LNCaP clone FGC (cell line): ENCODE measurements at regions not wholly inside any gene's neighbourhood (a gene's known extent, or its start where the extent isn't known, plus 50 kb on each side); places are given as distances from the start of the nearest gene placed in this dataset.

Experiments used
- DNase-seq: peaks from one replicate; pipeline ENCODE4 v3.0.0-alpha.2; 2011; ENCODE audit warnings: low read depth
- H3K4me3 ChIP-seq: 2 replicates; pipeline ENCODE4 v1.5.1; 2011; ENCODE audit warnings: mild to moderate bottlenecking, low read depth, low read length, control low read depth
- CTCF ChIP-seq: IDR thresholded peaks from 2 replicates; pipeline ENCODE4 v1.5.1; 2012; ENCODE audit warnings: mild to moderate bottlenecking; ENCODE audit not compliant: control insufficient read depth, insufficient read depth; ENCODE audit errors: extremely low read depth

- TF ChIP-seq CTCF, result no peak
- no peak overlapping the region for H3K4me3 ChIP-seq
- DNase-seq, result no peak
Measured at GRCh38 chr20:19833395-19833794, 75.3 kb downstream of the RIN2 start.

- TF ChIP-seq CTCF, result no peak
- no peak for DNase-seq
- H3K4me3 ChIP-seq, result no peak overlapping the region
Measured at GRCh38 chr20:19834287-19834686, 76.2 kb downstream of the RIN2 start.

- no peak for TF ChIP-seq CTCF
- DNase-seq, result no peak
- no peak overlapping the region for H3K4me3 ChIP-seq
Measured at GRCh38 chr20:19834783-19835182, 76.7 kb downstream of the RIN2 start.

GRCh38 chr20:19835533-19836222, 77.6 kb downstream of the RIN2 start:
- DNase-seq, result no peak
- H3K4me3 ChIP-seq, result no peak overlapping the region
- TF ChIP-seq CTCF, result no peak

- DNase-seq, result no peak
- no peak for TF ChIP-seq CTCF
- no peak overlapping the region for H3K4me3 ChIP-seq
Measured at GRCh38 chr20:19838468-19838867, 80.4 kb downstream of the RIN2 start.

- no peak overlapping the region for H3K4me3 ChIP-seq
- no peak for DNase-seq
- no peak for TF ChIP-seq CTCF
Measured at GRCh38 chr20:19839053-19839452, 81.0 kb downstream of the RIN2 start.

- TF ChIP-seq CTCF, result no peak
- no peak overlapping the region for H3K4me3 ChIP-seq
- no peak for DNase-seq
Measured at GRCh38 chr20:19840111-19840710, 82.2 kb downstream of the RIN2 start.
